ENCODE measurements at regions not wholly inside any gene's neighbourhood (a gene's known extent, or its start where the extent isn't known, plus 50 kb on each side); places are given as distances from the start of the nearest gene placed in this dataset.

GRCh38 chr19:28669804-28670203 lies 543.1 kb downstream of the UQCRFS1 start:
- no peak for DNase-seq
- Histone ChIP-seq H3K36me3 (no peaks in the 10 kb centered on the region), H3K4me1 (no peaks in the 10 kb centered on the region), H3K27ac (no peak overlapping the region), H3K27me3 (replicated peaks in 1 of 7) (no peaks in the 10 kb centered on the region), H3K9me3 (peaks cover 0 to 82% (median 40%) of the 10 kb centered on the region in 8 donors), H3K4me3 (no peak overlapping the region)
- 62 to 88% (median 81%) methylated on average over 2 of the region's 2 CpGs for WGBS, 5 donors
- TF ChIP-seq POLR2A (IDR thresholded peaks at IDR 0.05) (no peak), POLR2AphosphoS5 (IDR thresholded peaks at IDR 0.05) (no peak), CTCF (IDR thresholded peaks at IDR 0.05 in 8 of 11, conservative IDR thresholded peaks at IDR 0.05 in 3 of 11) (no peak)
- intact Hi-C loops (cut with DNase I; ENCODE audit: low total_unique reads) = no loop called here

- Histone ChIP-seq H3K4me1 (no peaks in the 10 kb centered on the region), H3K27ac (no peak overlapping the region), H3K9me3 (peaks cover 0 to 60% (median 26%) of the 10 kb centered on the region in 8 donors), H3K36me3 (no peaks in the 10 kb centered on the region), H3K27me3 (replicated peaks in 1 of 7) (no peaks in the 10 kb centered on the region), H3K4me3 (no peak overlapping the region)
- TF ChIP-seq POLR2AphosphoS5 (IDR thresholded peaks at IDR 0.05) (no peak), POLR2A (IDR thresholded peaks at IDR 0.05) (no peak), CTCF (IDR thresholded peaks at IDR 0.05 in 8 of 11, conservative IDR thresholded peaks at IDR 0.05 in 3 of 11) (no peak)
- no peak for DNase-seq
- WGBS, 5 donors = 74 to 84% (median 81%) methylated on average over 7 of the region's 7 CpGs
- intact Hi-C loops (cut with DNase I; ENCODE audit: low total_unique reads) = no loop called here
These were observed 545.5 kb downstream of the UQCRFS1 start for GRCh38 chr19:28667348-28667977.

GRCh38 chr19:28665748-28666147 lies 547.2 kb downstream of the UQCRFS1 start:
- H3K27ac ChIP-seq = no peak overlapping the region
- peaks cover 0 to 57% (median 26%) of the 10 kb centered on the region in 8 donors for H3K9me3 ChIP-seq
- H3K4me3 ChIP-seq = no peak overlapping the region
- no peaks in the 10 kb centered on the region for H3K27me3 ChIP-seq (replicated peaks in 1 of 7)
- H3K36me3 ChIP-seq = no peaks in the 10 kb centered on the region
- 73 to 91% (median 81%) methylated on average over 1 of the region's 1 CpG for whole genome bisulfite sequencing, 5 donors
- no peak for TF ChIP-seq POLR2A (IDR thresholded peaks at IDR 0.05)
- TF ChIP-seq POLR2AphosphoS5 (IDR thresholded peaks at IDR 0.05) = no peak
- TF ChIP-seq CTCF (IDR thresholded peaks at IDR 0.05 in 8 of 11, conservative IDR thresholded peaks at IDR 0.05 in 3 of 11) = no peak
- intact Hi-C loops (cut with DNase I; ENCODE audit: low total_unique reads) = no loop called here
- no peaks in the 10 kb centered on the region for H3K4me1 ChIP-seq
- no peak for DNase-seq

- no peak for TF ChIP-seq CTCF (IDR thresholded peaks at IDR 0.05 in 8 of 11, conservative IDR thresholded peaks at IDR 0.05 in 3 of 11)
- no peak for TF ChIP-seq POLR2A (IDR thresholded peaks at IDR 0.05)
- no peak for TF ChIP-seq POLR2AphosphoS5 (IDR thresholded peaks at IDR 0.05)
- intact Hi-C loops (cut with DNase I; ENCODE audit: low total_unique reads) = no loop called here
These were observed 556.3 kb downstream of the UQCRFS1 start for GRCh38 chr19:28656644-28657043.

More at GRCh38 chr19:28656644-28657043, 556.3 kb downstream of the UQCRFS1 start:
- Histone ChIP-seq H3K4me3 (no peak overlapping the region), H3K9me3 (peaks cover 0 to 70% (median 54%) of the 10 kb centered on the region in 8 donors), H3K27me3 (replicated peaks in 1 of 7) (no peaks in the 10 kb centered on the region), H3K4me1 (no peaks in the 10 kb centered on the region), H3K36me3 (no peaks in the 10 kb centered on the region), H3K27ac (no peak overlapping the region)
- WGBS, 5 donors = 49 to 69% (median 58%) methylated on average over 2 of the region's 2 CpGs
- no peak for DNase-seq

All from spleen (tissue), 11 donors.